Omental fat pad (tissue), 3 donors: ENCODE measurements at regions not wholly inside any gene's neighbourhood (a gene's known extent, or its start where the extent isn't known, plus 50 kb on each side); places are given as distances from the start of the nearest gene placed in this dataset.

Source experiments
- ATAC-seq: fragments of 150-250 bp; one replicate; pipeline ENCODE4 v1.9.1; 2016; ENCODE audit warnings: mild to moderate bottlenecking, moderate library complexity; ENCODE audit not compliant: low FRiP score
- DNase-seq: peaks from one replicate; pipeline ENCODE4 v3.0.0-alpha.2; 2019; ENCODE audit warnings: low spot score
- TF ChIP-seq, protein P1 (sequence below), 3 donors: fragments of 450-650 bp; IDR thresholded peaks; one replicate each; pipeline ENCODE4 v1.5.1; 2016 to 2017; ENCODE audit warnings: antibody characterized with exemption in 3 of 3, mild to moderate bottlenecking in 3 of 3, moderate library complexity in 2 of 3

DNA sequence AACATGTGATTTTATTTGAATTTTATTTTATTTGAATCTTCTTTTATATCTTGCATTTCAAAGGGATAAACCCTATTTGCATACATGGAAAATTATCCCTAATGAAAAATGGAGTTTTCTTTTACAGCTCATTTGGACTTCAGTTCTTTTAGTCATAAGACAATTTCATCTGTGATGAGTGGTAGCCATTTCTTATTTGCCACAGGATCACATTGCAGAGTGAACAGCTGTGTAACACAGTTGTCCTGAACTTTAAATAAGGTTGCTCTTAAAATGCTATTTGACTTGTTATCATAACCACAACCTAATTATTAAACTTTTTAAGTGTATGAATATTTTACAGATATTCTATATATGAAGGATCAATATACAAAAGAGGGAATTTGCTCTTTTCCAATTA lies 221.7 kb upstream of the ROPN1 start:
- no peak for ATAC-seq
- TF ChIP-seq, protein P1, sequence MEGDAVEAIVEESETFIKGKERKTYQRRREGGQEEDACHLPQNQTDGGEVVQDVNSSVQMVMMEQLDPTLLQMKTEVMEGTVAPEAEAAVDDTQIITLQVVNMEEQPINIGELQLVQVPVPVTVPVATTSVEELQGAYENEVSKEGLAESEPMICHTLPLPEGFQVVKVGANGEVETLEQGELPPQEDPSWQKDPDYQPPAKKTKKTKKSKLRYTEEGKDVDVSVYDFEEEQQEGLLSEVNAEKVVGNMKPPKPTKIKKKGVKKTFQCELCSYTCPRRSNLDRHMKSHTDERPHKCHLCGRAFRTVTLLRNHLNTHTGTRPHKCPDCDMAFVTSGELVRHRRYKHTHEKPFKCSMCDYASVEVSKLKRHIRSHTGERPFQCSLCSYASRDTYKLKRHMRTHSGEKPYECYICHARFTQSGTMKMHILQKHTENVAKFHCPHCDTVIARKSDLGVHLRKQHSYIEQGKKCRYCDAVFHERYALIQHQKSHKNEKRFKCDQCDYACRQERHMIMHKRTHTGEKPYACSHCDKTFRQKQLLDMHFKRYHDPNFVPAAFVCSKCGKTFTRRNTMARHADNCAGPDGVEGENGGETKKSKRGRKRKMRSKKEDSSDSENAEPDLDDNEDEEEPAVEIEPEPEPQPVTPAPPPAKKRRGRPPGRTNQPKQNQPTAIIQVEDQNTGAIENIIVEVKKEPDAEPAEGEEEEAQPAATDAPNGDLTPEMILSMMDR (IDR thresholded peaks at IDR 0.05): no peak

DNA sequence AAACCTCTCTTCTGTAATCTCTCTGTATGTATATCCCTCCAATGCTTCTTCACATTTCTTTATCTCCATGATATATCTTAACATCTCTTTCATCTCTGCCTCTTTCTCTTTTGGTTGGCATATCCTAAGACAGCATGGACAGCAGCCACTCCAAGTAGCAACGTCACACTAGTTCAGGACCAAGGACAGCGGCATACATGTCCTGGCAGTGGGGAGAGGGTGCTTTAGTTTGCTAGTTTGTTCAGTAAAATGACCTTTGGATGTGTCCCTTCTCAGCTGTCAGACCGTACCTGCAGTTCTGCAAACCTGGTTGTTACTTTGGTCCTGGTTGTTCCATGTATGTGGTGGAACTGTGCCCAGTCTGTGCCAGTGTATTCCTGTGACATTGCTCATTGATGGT lies 225.6 kb upstream of the ROPN1 start:
- DNase-seq (peak; percentile 28), ATAC-seq (no peak)
- TF ChIP-seq, protein P1 (IDR thresholded peaks at IDR 0.05): no peak

More for the DNA sequence above, 221.7 kb upstream of the ROPN1 start:
- no peak for DNase-seq

DNA sequence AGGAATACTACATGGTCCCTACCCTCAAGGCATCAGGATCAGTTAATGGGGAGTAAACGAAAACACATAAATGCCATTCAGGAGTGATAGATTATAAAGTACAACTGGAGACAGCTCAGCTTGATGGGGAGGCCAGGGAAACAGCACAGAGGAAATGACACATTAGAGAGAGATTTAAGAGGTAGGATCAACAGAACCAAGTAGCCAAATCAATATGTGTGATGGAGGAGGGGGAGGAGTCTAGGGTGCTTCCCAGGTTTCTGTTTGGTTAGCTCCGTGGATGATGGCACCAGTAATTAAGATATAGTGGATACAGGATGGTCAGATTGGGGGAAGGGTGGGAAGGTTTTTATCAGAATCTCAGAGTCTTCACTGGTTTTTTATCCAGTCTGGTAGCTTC lies 229.5 kb upstream of the ROPN1 start:
- DNase-seq: no peak
- ATAC-seq: no peak
- TF ChIP-seq, protein P1 (IDR thresholded peaks at IDR 0.05): no peak

DNA sequence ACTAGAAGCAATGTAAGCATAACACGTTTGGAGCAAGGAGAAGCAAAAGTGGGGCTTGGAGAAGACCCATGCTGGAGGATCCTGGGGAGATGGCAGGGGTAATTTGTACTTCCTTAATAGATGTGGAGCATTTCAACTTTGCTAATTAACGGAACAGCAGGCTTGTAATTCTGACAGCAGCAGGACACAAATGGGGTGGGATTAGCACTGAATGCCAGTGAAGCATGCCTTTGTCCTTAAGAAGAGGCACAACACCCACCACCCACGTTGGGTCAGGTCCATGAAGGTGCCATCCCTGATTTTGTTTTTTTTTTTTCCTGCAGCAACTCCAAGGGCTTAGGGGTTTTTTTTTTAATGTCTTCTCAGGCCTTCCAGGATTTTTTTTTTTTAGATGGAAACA lies 231.9 kb upstream of the ROPN1 start:
- TF ChIP-seq, protein P1 (IDR thresholded peaks at IDR 0.05): no peak
- DNase-seq (no peak), ATAC-seq (no peak)

DNA sequence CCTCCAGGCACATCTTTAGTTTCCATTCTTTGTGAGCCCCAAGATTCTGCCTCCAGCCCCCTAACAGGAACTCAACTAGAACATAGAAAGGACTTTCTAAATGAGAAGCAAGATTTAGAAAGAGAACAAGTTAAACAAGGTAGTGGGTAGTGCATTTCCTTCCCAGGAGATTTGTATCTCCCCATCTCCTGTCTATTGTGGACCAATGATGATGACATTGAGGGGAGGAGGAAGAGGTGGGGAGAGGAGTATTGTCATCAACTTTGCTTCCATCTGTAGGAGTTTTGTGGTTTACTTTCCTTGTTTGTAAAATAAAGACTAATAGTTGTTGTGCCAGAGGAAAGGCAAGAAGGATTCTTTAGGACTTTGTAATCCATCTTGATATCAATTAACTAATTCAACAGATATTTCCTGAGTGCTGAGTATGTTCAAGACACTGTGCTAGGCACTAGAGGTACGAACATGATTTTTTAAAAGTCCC lies 235.3 kb upstream of the ROPN1 start:
- ATAC-seq (no peak), DNase-seq (no peak)
- TF ChIP-seq, protein P1 (IDR thresholded peaks at IDR 0.05): no peak

DNA sequence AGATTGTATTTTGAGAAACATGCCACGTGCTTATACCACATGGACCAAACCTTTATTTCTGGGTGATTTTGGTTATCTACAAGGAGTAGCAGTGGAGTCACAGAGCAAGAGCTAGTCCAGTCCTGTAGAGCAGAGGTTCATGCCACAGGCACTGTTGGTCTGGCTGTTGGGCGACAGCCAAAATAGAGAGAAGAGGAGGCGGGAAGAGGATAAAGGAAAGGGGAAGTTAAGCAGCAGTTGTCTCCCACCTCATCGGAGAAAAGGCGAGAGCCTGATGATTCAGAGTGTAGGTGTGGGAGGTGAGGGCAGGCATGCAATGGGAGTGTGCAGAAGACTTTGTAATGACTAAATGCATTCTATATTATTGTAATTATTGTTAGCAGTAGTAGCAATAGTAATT lies 237.5 kb upstream of the ROPN1 start:
- DNase-seq (no peak), ATAC-seq (peak; percentile 73)
- TF ChIP-seq, protein P1 (IDR thresholded peaks at IDR 0.05): no peak

DNA sequence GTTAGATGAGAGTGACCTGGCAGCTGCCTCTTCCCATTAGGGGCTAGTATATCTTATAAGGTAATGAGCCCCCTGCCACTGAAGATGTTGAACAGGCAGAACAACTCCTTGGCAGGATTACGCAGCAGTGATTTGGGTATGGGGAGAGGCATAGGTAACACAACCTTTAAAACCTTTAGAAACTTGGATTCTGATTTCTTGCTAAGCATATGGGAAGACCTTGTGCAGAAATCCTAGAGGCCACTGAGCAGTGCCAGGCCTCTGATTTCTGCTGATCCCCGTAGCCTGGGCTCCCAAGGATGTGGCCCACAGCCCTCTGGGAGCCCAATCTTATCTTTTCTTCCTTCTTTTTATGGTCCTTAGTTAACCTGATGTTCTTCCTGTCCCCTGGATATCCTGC lies 237.9 kb upstream of the ROPN1 start:
- TF ChIP-seq, protein P1 (IDR thresholded peaks at IDR 0.05): no peak
- DNase-seq (no peak), ATAC-seq (no peak)
